ENCODE measurements at regions not wholly inside any gene's neighbourhood (a gene's known extent, or its start where the extent isn't known, plus 50 kb on each side); places are given as distances from the start of the nearest gene placed in this dataset.

DNA sequence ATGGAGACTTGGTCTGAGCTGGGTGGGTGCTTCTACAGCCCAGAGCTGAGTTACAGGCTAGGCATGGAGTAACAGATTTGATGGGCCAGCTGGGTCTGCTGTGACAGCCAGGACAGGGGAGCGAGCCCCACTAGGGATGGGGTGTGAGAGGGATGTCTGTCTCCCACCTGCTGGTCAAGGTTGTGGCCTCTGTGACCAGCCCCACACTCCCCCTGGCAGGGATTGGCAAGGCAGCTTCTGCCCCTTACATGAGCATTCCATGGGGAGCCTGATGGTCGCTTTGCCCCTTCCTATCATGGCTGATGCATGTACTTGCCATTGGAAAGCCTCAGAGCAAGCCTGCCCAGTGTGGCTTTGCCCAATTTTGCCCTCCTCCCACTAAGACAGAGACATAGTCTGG, 162.0 kb upstream of the FIGN start (continued):
- TF ChIP-seq, protein P1, sequence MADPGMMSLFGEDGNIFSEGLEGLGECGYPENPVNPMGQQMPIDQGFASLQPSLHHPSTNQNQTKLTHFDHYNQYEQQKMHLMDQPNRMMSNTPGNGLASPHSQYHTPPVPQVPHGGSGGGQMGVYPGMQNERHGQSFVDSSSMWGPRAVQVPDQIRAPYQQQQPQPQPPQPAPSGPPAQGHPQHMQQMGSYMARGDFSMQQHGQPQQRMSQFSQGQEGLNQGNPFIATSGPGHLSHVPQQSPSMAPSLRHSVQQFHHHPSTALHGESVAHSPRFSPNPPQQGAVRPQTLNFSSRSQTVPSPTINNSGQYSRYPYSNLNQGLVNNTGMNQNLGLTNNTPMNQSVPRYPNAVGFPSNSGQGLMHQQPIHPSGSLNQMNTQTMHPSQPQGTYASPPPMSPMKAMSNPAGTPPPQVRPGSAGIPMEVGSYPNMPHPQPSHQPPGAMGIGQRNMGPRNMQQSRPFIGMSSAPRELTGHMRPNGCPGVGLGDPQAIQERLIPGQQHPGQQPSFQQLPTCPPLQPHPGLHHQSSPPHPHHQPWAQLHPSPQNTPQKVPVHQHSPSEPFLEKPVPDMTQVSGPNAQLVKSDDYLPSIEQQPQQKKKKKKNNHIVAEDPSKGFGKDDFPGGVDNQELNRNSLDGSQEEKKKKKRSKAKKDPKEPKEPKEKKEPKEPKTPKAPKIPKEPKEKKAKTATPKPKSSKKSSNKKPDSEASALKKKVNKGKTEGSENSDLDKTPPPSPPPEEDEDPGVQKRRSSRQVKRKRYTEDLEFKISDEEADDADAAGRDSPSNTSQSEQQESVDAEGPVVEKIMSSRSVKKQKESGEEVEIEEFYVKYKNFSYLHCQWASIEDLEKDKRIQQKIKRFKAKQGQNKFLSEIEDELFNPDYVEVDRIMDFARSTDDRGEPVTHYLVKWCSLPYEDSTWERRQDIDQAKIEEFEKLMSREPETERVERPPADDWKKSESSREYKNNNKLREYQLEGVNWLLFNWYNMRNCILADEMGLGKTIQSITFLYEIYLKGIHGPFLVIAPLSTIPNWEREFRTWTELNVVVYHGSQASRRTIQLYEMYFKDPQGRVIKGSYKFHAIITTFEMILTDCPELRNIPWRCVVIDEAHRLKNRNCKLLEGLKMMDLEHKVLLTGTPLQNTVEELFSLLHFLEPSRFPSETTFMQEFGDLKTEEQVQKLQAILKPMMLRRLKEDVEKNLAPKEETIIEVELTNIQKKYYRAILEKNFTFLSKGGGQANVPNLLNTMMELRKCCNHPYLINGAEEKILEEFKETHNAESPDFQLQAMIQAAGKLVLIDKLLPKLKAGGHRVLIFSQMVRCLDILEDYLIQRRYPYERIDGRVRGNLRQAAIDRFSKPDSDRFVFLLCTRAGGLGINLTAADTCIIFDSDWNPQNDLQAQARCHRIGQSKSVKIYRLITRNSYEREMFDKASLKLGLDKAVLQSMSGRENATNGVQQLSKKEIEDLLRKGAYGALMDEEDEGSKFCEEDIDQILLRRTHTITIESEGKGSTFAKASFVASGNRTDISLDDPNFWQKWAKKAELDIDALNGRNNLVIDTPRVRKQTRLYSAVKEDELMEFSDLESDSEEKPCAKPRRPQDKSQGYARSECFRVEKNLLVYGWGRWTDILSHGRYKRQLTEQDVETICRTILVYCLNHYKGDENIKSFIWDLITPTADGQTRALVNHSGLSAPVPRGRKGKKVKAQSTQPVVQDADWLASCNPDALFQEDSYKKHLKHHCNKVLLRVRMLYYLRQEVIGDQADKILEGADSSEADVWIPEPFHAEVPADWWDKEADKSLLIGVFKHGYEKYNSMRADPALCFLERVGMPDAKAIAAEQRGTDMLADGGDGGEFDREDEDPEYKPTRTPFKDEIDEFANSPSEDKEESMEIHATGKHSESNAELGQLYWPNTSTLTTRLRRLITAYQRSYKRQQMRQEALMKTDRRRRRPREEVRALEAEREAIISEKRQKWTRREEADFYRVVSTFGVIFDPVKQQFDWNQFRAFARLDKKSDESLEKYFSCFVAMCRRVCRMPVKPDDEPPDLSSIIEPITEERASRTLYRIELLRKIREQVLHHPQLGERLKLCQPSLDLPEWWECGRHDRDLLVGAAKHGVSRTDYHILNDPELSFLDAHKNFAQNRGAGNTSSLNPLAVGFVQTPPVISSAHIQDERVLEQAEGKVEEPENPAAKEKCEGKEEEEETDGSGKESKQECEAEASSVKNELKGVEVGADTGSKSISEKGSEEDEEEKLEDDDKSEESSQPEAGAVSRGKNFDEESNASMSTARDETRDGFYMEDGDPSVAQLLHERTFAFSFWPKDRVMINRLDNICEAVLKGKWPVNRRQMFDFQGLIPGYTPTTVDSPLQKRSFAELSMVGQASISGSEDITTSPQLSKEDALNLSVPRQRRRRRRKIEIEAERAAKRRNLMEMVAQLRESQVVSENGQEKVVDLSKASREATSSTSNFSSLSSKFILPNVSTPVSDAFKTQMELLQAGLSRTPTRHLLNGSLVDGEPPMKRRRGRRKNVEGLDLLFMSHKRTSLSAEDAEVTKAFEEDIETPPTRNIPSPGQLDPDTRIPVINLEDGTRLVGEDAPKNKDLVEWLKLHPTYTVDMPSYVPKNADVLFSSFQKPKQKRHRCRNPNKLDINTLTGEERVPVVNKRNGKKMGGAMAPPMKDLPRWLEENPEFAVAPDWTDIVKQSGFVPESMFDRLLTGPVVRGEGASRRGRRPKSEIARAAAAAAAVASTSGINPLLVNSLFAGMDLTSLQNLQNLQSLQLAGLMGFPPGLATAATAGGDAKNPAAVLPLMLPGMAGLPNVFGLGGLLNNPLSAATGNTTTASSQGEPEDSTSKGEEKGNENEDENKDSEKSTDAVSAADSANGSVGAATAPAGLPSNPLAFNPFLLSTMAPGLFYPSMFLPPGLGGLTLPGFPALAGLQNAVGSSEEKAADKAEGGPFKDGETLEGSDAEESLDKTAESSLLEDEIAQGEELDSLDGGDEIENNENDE (IDR thresholded peaks at IDR 0.05; ENCODE audit: insufficient replicate concordance, low read length) = no peak
- TF ChIP-seq, protein P2, sequence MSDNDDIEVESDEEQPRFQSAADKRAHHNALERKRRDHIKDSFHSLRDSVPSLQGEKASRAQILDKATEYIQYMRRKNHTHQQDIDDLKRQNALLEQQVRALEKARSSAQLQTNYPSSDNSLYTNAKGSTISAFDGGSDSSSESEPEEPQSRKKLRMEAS (IDR thresholded peaks at IDR 0.05) = no peak
- TF ChIP-seq CBX5 (IDR thresholded peaks at IDR 0.05; ENCODE audit: low read depth, low read length) (no peak), CEBPB (IDR thresholded peaks at IDR 0.05; ENCODE audit: low read depth, low read length) (no peak), NANOG (IDR thresholded peaks at IDR 0.05; ENCODE audit: insufficient read depth, low read depth, low read length, poor library complexity, severe bottlenecking) (no peak), SIX5 (IDR thresholded peaks at IDR 0.05; ENCODE audit: low read depth, low read length) (no peak), CREB1 (IDR thresholded peaks at IDR 0.05) (no peak), TAF1 (IDR thresholded peaks at IDR 0.05; ENCODE audit: low read depth, low read length) (no peak), CBX8 (IDR thresholded peaks at IDR 0.05; ENCODE audit: borderline replicate concordance, low read depth, low read length) (no peak), TEAD4 (IDR thresholded peaks at IDR 0.05; ENCODE audit: low read depth, low read length) (no peak), POLR2A (IDR thresholded peaks at IDR 0.05; ENCODE audit: control extremely low read depth in 1 of 2, low read depth in 2 of 2, low read length in 2 of 2) (no peak), RAD21 (IDR thresholded peaks at IDR 0.05 in 1 of 2, conservative IDR thresholded peaks at IDR 0.05 in 1 of 2; ENCODE audit: low read depth in 2 of 2, low read length in 2 of 2) (no peak), FOSL1 (IDR thresholded peaks at IDR 0.05; ENCODE audit: insufficient read depth, low read depth, low read length) (no peak)

Data from H1 (cell line).